HL-60 (cell line): ENCODE measurements at regions not wholly inside any gene's neighbourhood (a gene's known extent, or its start where the extent isn't known, plus 50 kb on each side); places are given as distances from the start of the nearest gene placed in this dataset.

Experiments
- DNase-seq, 2 experiments: peaks; one replicate each; pipeline ENCODE4 v3.0.0-alpha.2; 2010 to 2020; ENCODE audit warnings: low read depth in 1 of 2, low spot score in 1 of 2
- H3K27ac ChIP-seq: fragments of 250-450 bp; sonication (Bioruptor Pico); replicated peaks from 2 replicates; pipeline ENCODE4 v1.5.1; 2020; ENCODE audit warnings: mild to moderate bottlenecking, moderate library complexity
- H3K27me3 ChIP-seq: fragments of 250-450 bp; sonication (Bioruptor Pico); 2 replicates; pipeline ENCODE4 v1.5.1; 2021; ENCODE audit warnings: mild to moderate bottlenecking, moderate library complexity; ENCODE audit not compliant: insufficient read depth, poor library complexity, severe bottlenecking
- H3K4me3 ChIP-seq: replicated peaks from 2 replicates; pipeline ENCODE4 v1.5.1; 2011; ENCODE audit warnings: mild to moderate bottlenecking, control low read depth, low read length; ENCODE audit not compliant: insufficient read depth
- CTCF ChIP-seq: IDR thresholded peaks from one replicate; pipeline ENCODE4 v1.5.1; 2011; ENCODE audit warnings: low read length, control low read depth, inconsistent platforms; ENCODE audit not compliant: insufficient read depth
- GABPA ChIP-seq: IDR thresholded peaks from 2 replicates; pipeline ENCODE4 v1.6.1; 2012; ENCODE audit warnings: low read depth
- POLR2AphosphoS5 ChIP-seq: IDR thresholded peaks from 2 replicates; pipeline ENCODE4 v1.6.1; 2012; ENCODE audit warnings: low read depth
- REST ChIP-seq: IDR thresholded peaks from 2 replicates; pipeline ENCODE4 v1.6.1; 2012; ENCODE audit warnings: low read depth; ENCODE audit not compliant: insufficient replicate concordance
- SPI1 ChIP-seq: IDR thresholded peaks from 2 replicates; pipeline ENCODE4 v1.6.1; 2012; ENCODE audit warnings: low read depth, mild to moderate bottlenecking, borderline replicate concordance

GRCh38 chr13:78762825-78763224, 103.9 kb upstream of the OBI1 start:
- Histone ChIP-seq H3K4me3 (no peak overlapping the region), H3K27ac (no peak overlapping the region), H3K27me3 (no peaks in the 10 kb centered on the region)
- DNase-seq = no peak
- TF ChIP-seq POLR2AphosphoS5 = no peak
- TF ChIP-seq CTCF = no peak
- no peak for TF ChIP-seq SPI1
- no peak for TF ChIP-seq GABPA
- TF ChIP-seq REST = no peak

- DNase-seq = no peak
- TF ChIP-seq POLR2AphosphoS5 = no peak
- Histone ChIP-seq H3K4me3 (no peak overlapping the region), H3K27me3 (peaks cover 3% of the 10 kb centered on the region), H3K27ac (no peak overlapping the region)
Observed at GRCh38 chr13:78759704-78760103, 100.7 kb upstream of the OBI1 start.

- Histone ChIP-seq H3K27me3 (peaks cover 3% of the 10 kb centered on the region), H3K27ac (no peak overlapping the region), H3K4me3 (no peak overlapping the region)
- no peak for DNase-seq
- TF ChIP-seq SPI1 (no peak), GABPA (no peak), POLR2AphosphoS5 (no peak), CTCF (no peak), REST (no peak)
Observed at GRCh38 chr13:78758549-78758948, 99.6 kb upstream of the OBI1 start.

GRCh38 chr13:78753435-78753834, 94.5 kb upstream of the OBI1 start:
- H3K27me3 ChIP-seq = peaks cover 3% of the 10 kb centered on the region
- no peak for TF ChIP-seq POLR2AphosphoS5
- no peak for TF ChIP-seq CTCF
- TF ChIP-seq GABPA = no peak
- no peak for TF ChIP-seq SPI1
- no peak for TF ChIP-seq REST
- no peak overlapping the region for H3K4me3 ChIP-seq
- no peak for DNase-seq
- H3K27ac ChIP-seq = no peak overlapping the region
